HepG2 (cell line): ENCODE measurements at regions not wholly inside any gene's neighbourhood (a gene's known extent, or its start where the extent isn't known, plus 50 kb on each side); places are given as distances from the start of the nearest gene placed in this dataset.

Experiments
- CTCF ChIP-seq: sonication (generic); formaldehyde crosslinking; IDR thresholded peaks from 2 replicates; pipeline ENCODE4 v1.5.0; 2020; ENCODE audit warnings: mild to moderate bottlenecking, missing genetic modification reagents, moderate library complexity
- SMAD3 ChIP-seq: sonication (generic); formaldehyde crosslinking; IDR thresholded peaks from 2 replicates; pipeline ENCODE4 v1.4.0; 2020; ENCODE audit warnings: missing genetic modification reagents
- TBL1XR1 ChIP-seq: fragments of 150-350 bp; IDR thresholded peaks from 2 replicates; pipeline ENCODE4 v1.6.1; 2014; ENCODE audit warnings: borderline replicate concordance, low read length; ENCODE audit not compliant: partially characterized antibody

GRCh38 chr7:21030237-21030871 is 243.7 kb upstream of the SP8 start:
- TF ChIP-seq TBL1XR1 (no peak), CTCF (CRISPR knock-in tag) (no peak), SMAD3 (CRISPR knock-in tag) (no peak)
